Tibial artery (tissue), 4 donors: ENCODE measurements at regions not wholly inside any gene's neighbourhood (a gene's known extent, or its start where the extent isn't known, plus 50 kb on each side); places are given as distances from the start of the nearest gene placed in this dataset.

Source experiments
- DNase-seq, 2 donors: peaks; one replicate each; pipeline ENCODE4 v3.0.0-alpha.2; 2019
- H3K27ac ChIP-seq, 2 donors: fragments of 200-600 bp; sonication (generic) in 1 of 2; 1 replicate in 1 of 2; 2 replicates in 1 of 2; pipeline ENCODE4 v1.5.1; 2018 to 2019; ENCODE audit warnings: mild to moderate bottlenecking in 1 of 2
- H3K27me3 ChIP-seq, 2 donors: fragments of 200-600 bp; sonication (generic) in 1 of 2; one replicate each; pipeline versions ENCODE4 v1.5.1 to v1.6.0; 2016 to 2019
- H3K36me3 ChIP-seq, 3 donors: fragments of 200-600 bp; sonication (generic) in 2 of 3; one replicate each; pipeline ENCODE4 v1.5.1; 2016 to 2019; ENCODE audit warnings: mild to moderate bottlenecking in 2 of 3
- H3K4me1 ChIP-seq, 4 donors: fragments of 200-600 bp; sonication (generic) in 2 of 4; 1 replicate in 3 of 4; 2 replicates in 1 of 4; pipeline ENCODE4 v1.5.1; 2016 to 2019
- H3K4me3 ChIP-seq, 2 donors: fragments of 200-600 bp; sonication (generic) in 1 of 2; 1 replicate in 1 of 2; 2 replicates in 1 of 2; pipeline ENCODE4 v1.5.1; 2018 to 2019; ENCODE audit warnings: mild to moderate bottlenecking in 2 of 2
- H3K9me3 ChIP-seq, 3 donors: fragments of 200-600 bp; sonication (generic) in 1 of 3; one replicate each; pipeline ENCODE4 v1.5.1; 2016 to 2019
- intact Hi-C: fragments of 100-400 bp; cut with DNase I; formaldehyde crosslinking; loops from one replicate; pipeline ENCODE4 v1.15.0; 2023; ENCODE audit warnings: low total_unique reads
- TF ChIP-seq, protein P1 (sequence below), 2 experiments: fragments of 200-600 bp in 1 of 2; fragments of 450-650 bp in 1 of 2; IDR thresholded peaks; one replicate each; pipeline ENCODE4 v1.5.1; 2017 to 2019; ENCODE audit warnings: antibody characterized with exemption in 2 of 2, mild to moderate bottlenecking in 1 of 2, moderate library complexity in 1 of 2

DNA sequence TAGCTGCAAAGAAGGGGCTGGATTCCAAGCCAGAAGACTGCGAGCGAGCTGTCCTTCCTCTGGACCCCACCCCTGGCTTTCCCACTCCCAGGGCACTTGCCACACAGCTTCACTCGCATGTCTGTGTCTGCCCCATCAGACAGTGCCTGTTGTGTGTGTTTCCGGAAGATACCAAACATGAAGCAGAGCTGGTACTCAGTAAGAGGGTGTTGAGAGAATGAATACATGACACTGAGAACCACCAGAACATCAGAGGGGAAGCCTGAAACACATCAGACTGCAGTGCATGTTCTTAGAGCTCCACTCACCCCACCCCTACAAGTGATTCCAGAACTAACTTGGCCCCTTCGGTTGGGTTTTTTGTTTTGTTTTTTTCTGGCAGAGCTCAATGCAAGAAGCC is 181.5 kb downstream of the TTC32 start:
- Histone ChIP-seq H3K27me3 (no peaks in the 10 kb centered on the region), H3K27ac (no peak overlapping the region), H3K4me3 (no peak overlapping the region), H3K4me1 (no peaks in the 10 kb centered on the region), H3K9me3 (no peaks in the 10 kb centered on the region), H3K36me3 (no peaks in the 10 kb centered on the region)
- TF ChIP-seq, protein P1, sequence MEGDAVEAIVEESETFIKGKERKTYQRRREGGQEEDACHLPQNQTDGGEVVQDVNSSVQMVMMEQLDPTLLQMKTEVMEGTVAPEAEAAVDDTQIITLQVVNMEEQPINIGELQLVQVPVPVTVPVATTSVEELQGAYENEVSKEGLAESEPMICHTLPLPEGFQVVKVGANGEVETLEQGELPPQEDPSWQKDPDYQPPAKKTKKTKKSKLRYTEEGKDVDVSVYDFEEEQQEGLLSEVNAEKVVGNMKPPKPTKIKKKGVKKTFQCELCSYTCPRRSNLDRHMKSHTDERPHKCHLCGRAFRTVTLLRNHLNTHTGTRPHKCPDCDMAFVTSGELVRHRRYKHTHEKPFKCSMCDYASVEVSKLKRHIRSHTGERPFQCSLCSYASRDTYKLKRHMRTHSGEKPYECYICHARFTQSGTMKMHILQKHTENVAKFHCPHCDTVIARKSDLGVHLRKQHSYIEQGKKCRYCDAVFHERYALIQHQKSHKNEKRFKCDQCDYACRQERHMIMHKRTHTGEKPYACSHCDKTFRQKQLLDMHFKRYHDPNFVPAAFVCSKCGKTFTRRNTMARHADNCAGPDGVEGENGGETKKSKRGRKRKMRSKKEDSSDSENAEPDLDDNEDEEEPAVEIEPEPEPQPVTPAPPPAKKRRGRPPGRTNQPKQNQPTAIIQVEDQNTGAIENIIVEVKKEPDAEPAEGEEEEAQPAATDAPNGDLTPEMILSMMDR (IDR thresholded peaks at IDR 0.05): no peak
- intact Hi-C loops: no loop called here
- DNase-seq: no peak

DNA sequence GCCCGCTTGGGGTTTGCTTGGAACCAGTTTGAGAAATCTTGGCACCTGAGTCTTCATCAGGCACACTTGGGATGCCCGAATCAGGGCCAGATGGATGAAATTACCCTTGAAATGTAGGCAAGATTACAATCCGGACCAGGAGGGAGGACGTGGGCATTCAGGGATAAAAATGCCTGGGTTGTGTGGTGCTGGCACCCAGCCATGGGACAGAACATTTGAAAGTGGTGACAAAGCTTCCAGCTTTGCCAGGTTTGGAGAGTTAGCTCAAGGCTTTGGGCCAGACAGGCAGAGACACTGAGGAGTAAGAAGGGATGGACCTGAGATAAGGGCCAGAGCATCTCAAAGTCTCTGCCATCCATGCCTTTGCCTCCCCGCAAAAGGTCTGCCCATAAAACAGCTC is 182.2 kb downstream of the TTC32 start:
- DNase-seq: no peak
- TF ChIP-seq, protein P1 (IDR thresholded peaks at IDR 0.05): no peak
- H3K4me1 ChIP-seq: no peaks in the 10 kb centered on the region
- H3K4me3 ChIP-seq: no peak overlapping the region
- no peak overlapping the region for H3K27ac ChIP-seq
- intact Hi-C loops: no loop called here
- H3K9me3 ChIP-seq: no peaks in the 10 kb centered on the region
- H3K27me3 ChIP-seq: no peaks in the 10 kb centered on the region
- H3K36me3 ChIP-seq: no peaks in the 10 kb centered on the region

DNA sequence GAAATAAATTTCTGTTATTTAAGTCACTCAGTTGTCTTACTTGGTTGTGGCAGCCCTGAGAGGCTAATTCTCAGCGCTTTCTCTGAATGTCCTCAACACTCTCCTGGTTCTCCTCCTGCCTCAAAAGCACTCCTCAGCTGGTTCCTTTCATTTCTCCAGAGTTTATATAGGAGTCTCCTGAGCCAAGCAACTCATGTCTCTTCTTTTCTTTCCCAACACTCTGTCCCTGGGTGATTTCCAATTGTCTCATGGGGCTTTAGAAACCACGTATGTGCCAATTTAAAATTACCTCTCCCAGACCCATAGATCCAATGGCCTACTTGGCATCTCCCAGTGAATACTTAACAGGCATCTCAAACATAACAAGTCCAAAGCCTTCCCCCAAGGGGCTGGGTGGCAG is 184.3 kb downstream of the TTC32 start:
- H3K9me3 ChIP-seq: no peaks in the 10 kb centered on the region
- H3K27me3 ChIP-seq: no peaks in the 10 kb centered on the region
- intact Hi-C loops: no loop called here
- H3K27ac ChIP-seq: no peak overlapping the region
- H3K36me3 ChIP-seq: no peaks in the 10 kb centered on the region
- no peak overlapping the region for H3K4me3 ChIP-seq
- no peaks in the 10 kb centered on the region for H3K4me1 ChIP-seq
- TF ChIP-seq, protein P1 (IDR thresholded peaks at IDR 0.05): no peak
- DNase-seq: no peak

DNA sequence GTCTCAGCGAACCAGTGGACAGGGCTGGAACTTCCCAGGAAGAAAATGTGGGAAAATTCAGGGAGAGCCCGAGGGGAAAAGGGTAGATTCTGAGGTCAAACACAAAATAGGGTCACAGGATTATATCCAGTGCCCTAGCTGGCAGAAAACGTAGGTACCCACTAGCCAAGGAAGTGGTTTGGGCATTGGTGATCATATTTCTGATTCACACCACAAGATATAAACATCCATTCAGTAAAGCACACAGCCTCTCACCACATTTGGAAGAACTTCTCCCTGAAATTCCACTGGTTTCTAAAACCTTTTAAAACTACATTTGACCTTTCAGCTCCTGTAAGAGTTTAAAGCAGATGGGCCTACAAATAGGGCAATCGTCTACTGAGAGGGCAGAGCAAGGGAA is 186.9 kb downstream of the TTC32 start:
- TF ChIP-seq, protein P1 (IDR thresholded peaks at IDR 0.05): no peak
- Histone ChIP-seq H3K4me1 (peaks cover 0 to 10% (median 5%) of the 10 kb centered on the region in 4 donors), H3K4me3 (no peak overlapping the region), H3K27me3 (no peaks in the 10 kb centered on the region), H3K27ac (no peak overlapping the region), H3K36me3 (no peaks in the 10 kb centered on the region), H3K9me3 (no peaks in the 10 kb centered on the region)
- intact Hi-C loops: no loop called here
- DNase-seq: no peak

DNA sequence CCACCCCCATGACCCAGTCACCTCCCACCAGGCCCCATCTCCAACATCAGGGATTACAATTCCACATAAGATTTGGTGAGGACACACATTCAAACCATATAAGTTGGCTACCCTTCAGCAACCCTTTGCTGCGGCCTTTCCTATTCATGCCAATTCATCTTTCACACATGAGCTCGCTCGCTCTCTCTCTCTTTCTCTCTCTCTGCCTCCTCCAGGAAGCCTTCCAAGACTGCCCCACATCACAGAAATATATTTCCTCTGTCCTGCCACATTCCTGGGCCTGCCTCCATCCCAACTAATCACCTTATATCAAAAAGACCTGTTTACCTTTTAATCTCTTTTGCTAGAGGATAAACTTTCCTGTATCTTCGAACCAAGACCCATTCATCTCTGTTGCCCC is 188.9 kb downstream of the TTC32 start:
- H3K36me3 ChIP-seq: no peaks in the 10 kb centered on the region
- no peaks in the 10 kb centered on the region for H3K27me3 ChIP-seq
- TF ChIP-seq, protein P1 (IDR thresholded peaks at IDR 0.05): no peak
- DNase-seq: no peak
- peaks cover 0 to 10% (median 5%) of the 10 kb centered on the region in 4 donors for H3K4me1 ChIP-seq
- no peak overlapping the region for H3K27ac ChIP-seq
- no peak overlapping the region for H3K4me3 ChIP-seq
- intact Hi-C loops: no loop called here
- H3K9me3 ChIP-seq: no peaks in the 10 kb centered on the region
